ENCODE measurements at regions not wholly inside any gene's neighbourhood (a gene's known extent, or its start where the extent isn't known, plus 50 kb on each side); places are given as distances from the start of the nearest gene placed in this dataset.

GRCh38 chr2:220890931-220891330, 681.2 kb downstream of the EPHA4 start:
- no peak for TF ChIP-seq CTCF (IDR thresholded peaks at IDR 0.05)
- TF ChIP-seq POLR2AphosphoS5 (IDR thresholded peaks at IDR 0.05) = no peak

Data from breast epithelium (tissue), 3 donors.